CD4-positive, alpha-beta T cell treated with Interleukin-6 at 100 ng/mL for 8 hours (primary cell): ENCODE measurements at regions not wholly inside any gene's neighbourhood (a gene's known extent, or its start where the extent isn't known, plus 50 kb on each side); places are given as distances from the start of the nearest gene placed in this dataset.

Experiments
- DNase-seq: peaks from one replicate; pipeline ENCODE4 v3.0.0-alpha.2; 2020; ENCODE audit warnings: mixed read lengths, low spot score

DNA sequence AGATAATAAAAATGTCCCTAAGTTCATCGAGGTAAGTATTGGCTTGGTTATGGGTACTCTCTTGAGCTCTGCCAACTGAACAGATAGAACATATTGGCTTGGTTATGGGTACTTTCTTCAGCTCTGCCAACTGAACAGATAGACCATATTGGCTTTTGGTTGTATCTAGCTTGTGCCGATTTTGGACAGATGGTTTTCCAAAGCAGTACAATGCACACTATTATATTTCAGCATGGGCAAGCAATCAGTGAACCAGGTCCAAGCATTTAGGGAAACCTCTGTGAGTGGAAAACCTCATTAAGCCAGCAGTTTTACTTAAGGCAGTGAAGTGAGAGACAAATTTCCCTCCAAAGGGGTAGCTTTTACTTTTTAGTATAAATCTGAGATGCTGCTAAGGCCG, 1440.5 kb upstream of the SPRY2 start:
- no peak for DNase-seq

DNA sequence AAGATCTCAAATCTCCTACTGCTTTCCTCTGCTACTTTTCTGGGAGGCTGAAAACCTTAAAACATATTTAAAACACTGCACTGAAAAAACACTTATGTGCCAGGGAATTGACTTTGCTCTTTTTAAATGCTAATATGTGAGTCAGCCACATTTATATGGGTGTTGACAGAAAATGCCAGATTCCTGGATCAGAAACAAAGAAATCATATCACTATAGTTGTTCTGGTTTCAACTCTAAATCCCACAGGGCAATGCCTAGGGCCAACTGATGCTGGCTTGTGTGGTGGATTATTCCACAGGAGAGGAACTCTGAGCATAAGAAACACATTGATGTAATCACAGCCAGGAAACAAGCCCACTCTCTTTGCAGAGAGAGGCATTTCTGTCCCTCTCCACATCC, 1439.0 kb upstream of the SPRY2 start:
- no peak for DNase-seq

DNA sequence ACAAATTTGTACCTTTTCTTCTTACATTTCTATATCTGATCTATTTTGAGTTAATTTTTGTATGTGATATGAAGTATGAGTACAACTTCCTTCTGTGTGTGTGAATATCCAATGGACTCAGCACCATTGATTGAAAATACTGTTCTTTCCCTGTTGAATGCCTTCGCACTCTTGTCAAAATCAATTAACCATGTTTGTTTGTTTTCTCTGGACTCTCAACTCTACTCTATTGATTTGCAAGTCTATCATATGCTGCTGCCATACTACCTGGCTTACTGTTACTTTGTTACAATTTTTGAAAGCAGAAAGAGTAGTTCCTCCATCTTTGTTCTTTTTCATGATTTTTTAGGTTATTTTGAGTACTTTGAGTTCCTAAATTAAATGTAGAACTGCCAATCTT, 1437.4 kb upstream of the SPRY2 start:
- DNase-seq, result no peak

DNA sequence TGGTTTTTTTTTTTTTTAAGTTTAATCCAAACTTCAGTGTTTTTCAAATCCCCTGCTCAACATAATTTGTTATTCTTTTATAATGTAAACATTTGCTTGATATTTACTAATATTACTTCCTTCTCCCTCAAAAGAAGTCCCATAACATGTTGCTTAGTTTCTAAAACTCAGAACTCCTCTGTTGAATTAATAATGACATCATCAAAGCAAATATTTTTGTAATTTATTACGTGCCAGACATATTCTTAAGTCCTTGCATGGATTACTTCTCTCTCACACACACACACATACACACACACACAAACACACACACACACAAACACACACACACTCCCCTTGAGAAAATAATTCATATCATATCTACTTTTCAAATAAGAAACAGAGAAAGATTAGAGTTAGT, 1432.3 kb upstream of the SPRY2 start:
- DNase-seq, result no peak

DNA sequence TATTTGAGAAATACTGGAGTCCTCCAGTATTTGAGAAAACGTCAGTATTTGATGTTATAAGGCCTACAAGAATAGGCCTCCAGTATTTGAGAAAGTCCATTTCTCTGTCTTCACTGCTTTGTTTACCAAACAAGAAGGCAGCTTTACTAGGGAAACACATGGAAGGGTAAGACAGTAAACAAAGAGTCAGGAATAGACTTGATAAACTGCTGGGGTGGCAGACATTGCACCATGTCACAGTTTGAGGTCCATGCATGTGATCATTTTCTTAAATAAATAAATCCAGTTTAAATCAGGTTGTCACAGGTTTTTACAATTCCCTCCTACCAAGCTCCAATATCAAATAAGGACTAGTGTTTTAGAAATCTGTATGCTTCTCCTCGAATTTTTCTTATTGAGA, 1431.0 kb upstream of the SPRY2 start:
- no peak for DNase-seq

DNA sequence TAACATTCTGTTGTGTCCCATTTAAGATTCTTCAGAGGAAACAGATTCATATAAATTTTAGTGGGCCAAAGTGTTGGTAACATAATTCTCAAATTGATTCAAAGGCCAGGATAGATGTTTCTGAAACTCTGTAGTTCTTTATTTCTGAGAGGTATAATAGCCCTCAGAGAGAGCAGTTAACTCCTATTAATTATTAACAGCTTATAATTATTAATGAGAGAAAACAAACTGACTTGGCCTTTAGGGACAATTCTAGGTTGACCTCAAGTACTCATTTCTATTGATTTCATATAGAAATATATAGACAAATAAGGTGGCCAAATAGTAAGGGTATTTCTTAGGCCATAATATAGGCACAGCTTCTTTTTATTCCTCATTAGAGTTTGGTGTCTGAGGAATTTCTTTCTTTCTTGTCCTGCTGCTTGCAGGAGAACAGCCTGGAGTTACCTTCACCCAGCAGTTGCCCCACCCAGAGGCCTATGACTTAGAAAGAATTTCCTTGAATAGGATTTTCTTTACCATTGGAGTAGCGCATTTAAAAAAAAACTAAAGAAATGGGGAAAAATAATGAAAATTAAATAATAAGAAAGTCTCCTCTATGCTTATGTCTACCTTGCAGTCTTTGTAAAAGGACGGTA, 1430.1 kb upstream of the SPRY2 start:
- DNase-seq, result no peak

DNA sequence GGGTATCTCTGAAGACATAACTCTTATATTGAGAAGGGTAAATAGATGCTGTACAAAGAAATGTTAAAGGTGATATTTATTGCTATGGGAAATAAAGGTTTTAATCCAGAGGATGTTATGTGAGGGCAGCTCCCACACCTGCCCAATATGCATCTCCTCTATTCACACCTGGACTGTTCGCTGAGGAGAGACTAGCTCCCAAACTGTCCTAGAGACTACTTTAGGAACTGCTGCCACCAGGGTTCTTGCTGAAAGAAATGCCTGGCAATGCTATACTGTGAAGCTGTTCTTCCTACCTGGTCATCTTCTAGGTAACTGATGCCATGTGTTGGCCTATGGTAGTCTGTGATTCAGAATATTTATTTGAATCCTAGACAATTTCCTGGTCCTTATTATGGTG, 1421.5 kb upstream of the SPRY2 start:
- no peak for DNase-seq

DNA sequence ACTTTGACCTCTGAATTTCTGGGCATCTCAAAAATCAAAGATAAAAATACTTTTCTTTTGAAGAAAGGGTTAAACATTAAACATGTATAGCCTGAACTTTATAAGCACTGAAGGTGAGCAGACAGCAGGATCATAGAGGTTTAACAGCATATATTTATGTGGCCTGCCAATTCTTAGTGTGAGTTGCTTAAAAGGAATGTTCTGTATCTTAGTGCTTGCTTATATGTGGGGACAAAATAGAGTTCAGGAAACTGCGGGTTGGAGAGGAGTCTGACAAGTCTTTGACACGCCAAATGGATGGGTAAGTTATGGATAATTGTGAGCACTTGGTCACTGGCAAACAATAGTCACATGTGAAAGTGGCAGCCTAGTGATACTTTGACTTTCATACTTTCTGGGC, 1419.4 kb upstream of the SPRY2 start:
- no peak for DNase-seq

DNA sequence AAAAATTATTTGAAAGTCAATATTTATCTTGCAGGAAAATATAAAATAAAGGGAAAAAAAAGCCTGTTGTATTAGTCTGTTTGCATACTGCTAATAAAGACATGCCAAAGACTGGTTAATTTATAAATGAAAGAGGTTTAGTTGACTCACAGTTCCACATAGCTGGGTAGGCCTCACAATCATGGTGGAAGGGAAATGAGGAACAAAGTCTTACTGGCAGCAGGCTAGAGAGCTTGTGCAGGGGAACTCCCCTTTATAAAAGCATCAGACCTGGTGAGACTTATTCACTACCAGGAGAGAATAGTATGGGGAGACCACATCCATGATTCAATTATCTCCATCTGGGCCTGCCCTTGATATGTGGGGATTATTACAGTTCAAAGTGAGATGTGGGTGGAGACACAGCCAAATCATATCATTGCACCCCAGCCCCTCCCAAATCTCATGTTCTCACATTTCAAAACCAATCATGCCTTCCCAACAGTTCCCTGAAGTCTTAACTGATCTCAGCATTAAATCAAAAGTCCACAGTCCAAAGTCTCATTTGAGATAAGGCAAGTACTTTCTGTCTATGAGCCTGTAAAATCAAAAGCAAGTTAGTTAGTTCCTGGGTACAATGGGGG, 1416.5 kb upstream of the SPRY2 start:
- DNase-seq, result no peak

DNA sequence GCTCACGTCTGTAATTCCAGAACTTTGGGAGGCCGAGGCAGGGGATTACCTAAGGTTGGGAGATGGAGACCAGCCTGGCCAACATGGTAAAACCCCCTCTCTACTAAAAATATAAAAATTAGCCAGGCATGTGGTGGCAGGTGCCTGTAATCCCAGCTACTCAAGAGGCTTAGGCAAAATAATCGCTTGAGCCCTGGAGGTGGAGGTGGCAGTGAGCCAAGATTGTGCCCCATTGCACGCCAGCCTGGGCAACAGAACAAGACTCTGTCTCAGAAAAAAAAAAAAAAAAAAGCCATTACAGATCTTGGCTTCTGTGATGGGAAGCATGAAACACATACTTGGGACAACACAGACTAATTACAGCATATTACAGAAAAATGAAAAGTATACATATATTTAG, 1404.5 kb upstream of the SPRY2 start:
- DNase-seq, result no peak

DNA sequence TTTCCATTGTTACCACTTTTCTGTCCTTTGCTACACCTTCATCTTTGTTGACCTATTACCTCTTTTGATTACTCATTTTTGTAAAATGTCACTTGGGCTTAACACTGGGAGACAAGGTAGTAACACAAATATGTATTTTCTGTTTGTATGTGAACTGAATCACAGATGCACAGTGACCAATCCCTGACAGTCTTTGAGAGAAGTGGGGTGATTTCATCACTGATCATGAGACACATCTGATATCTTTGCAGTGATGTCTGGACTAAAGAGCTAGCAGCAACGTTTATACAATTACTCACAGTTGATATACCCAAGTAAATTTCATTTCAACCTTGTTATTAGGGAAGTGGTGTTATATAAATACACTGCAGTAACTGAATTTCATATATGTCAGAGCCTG, 1397.4 kb upstream of the SPRY2 start:
- no peak for DNase-seq

DNA sequence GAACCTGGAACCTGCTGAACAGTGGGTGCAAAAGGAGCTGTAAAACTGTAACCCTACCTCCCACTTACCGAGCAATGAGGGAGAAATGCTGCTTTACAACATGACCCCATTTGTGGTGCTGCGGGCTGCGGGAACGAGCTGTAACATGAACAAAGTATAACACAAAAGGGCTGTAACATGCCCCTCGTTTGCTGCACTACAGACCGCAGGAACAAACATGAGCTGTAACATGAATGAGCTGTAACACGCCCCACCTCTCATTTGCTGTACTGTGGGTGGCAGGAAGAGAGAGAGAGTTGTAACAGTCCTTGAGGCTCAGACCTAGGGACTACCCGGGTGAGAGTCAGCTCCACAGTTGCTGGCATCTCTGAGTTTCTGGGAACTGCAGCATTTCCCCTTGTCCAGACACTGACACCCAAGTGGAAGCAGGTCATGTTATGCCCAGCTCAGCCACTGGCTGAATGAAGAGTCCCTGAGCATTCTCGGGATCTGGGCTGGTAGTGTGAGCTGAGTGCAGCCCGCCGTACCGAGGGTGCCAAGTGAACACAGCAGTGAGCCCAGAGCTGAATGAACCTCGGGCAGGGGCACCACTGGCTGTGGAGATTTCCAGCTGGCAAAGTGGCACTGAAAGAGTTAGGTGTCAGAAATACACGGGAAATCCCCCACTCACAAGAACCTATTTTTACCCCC, 1385.3 kb upstream of the SPRY2 start:
- no peak for DNase-seq

DNA sequence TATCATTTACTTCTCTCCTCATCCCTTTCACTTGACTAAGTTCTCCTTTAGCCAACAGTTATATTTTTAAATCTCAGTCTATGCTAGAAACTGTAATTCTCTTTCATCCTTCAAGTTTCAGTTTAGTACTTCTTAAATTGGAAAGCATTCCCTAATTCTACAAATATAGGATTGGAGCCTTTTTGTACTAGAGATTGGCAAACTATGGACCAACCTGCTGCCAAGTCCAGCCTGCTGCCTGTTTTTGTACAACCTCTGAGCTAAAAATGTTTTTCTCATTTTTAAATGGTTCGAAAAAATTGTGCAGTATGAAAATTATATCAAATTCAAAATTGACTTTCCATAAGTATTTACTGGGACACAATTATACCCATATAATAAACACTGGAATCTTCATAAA, 1381.5 kb upstream of the SPRY2 start:
- DNase-seq, result no peak

DNA sequence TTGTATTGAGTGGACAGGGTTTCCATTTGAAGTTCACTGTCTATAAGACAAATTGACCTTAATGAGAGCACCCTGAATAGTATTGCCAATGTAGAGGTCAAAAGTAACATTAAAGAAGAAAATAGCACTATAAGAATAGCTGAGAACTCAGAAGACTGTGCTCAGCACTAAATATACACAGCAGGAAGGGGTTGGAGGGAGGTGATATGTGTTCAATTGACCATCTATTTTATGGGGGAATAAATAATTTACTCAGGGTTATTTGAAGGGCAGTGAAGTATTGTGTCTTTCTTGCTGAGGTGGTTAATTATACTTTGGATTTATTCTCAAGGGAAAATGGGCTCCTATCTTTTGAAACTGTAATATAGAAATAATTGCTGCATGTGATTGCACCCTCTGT, 1380.5 kb upstream of the SPRY2 start:
- no peak for DNase-seq

DNA sequence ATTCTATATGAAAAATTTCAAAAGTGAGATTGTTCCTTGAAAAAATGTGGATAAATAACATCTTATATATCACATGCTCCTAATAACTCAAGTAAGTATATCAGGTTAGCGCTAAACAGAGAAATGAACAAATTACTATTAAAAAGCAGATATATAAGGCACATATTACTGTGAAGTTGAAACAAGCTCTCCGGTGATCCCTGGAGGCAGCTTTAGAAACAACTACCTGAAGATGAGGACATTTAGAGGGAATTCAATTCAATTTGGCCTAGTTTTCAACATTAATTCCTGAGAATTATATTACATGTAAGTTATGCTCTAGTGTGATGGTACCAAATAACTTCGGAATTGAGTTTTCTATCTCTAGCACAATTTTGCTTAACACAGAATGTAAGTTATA, 1373.6 kb upstream of the SPRY2 start:
- DNase-seq, result no peak

DNA sequence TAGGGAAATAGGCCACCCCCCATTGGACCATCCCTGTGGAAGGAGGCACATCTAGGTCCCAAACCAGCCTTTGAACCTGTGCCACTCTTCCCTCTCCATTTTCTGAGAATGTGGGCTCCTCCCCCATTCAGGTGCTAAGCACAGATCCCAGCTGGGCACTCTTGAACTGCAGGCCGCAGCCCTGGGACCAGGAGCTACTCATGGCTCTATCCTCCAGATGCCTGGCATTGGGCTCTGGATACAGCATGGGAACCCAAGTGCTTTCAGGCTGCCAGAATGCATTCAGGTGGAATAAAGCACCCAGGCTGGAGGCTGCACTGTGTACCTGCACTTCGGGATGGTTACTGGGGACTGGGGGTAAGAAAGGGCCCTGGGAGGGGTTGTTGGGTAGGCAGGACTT, 1372.3 kb upstream of the SPRY2 start:
- no peak for DNase-seq

DNA sequence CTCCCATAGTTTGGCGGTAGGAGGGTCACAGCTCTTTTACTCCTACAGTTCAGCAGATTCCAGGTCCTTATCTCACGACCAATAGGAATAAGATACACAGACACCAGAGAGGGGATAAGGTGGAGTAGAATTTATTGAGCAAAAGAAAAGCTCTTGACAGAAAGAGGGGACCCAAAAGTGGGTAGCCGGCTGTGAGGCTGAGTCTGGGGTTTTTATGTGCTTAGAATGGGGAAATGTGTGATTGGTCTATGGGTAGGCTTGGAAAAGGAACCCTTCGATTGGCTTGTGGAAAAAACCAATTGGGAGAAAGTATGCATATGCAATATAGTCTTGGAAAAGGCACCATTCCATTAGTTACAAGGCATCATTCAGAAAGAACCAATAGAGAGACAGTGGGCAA, 1356.9 kb upstream of the SPRY2 start:
- no peak for DNase-seq

DNA sequence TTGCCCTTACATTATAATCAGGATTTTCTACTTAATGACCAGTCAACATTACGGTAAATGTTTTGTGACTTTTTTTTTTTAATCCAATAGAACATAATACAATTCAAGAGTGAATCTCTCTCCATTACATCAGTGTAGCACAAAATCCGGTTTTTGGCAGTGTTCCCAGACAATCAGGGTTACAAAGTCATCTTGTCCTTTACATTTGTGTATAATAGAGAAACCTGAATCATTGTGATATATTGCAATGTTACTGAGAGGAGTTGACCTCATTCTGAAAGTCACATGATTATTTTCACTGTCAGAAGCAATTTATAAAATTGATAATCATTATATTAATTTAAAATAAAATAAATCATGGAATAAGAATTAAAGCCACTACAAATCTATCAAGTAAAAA, 1346.0 kb upstream of the SPRY2 start:
- no peak for DNase-seq

DNA sequence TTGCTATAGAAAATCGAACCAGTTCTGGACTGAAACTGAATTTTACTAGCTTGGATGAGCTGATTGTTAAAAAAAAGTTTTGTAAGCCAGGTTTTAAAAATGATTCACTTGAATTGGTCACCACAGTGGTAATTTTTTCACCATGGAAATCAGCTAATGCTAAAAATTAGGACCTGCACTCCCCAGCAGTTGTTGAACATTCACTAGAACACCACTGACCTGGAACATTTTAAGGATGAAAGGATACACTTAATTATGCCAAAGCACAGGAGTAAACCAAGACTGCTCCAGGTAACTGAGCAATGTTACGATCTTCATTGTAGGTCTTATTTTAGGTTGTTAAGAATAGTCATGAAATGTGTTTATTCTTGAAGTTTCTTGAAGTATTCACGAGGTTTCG, 1342.6 kb upstream of the SPRY2 start:
- no peak for DNase-seq

DNA sequence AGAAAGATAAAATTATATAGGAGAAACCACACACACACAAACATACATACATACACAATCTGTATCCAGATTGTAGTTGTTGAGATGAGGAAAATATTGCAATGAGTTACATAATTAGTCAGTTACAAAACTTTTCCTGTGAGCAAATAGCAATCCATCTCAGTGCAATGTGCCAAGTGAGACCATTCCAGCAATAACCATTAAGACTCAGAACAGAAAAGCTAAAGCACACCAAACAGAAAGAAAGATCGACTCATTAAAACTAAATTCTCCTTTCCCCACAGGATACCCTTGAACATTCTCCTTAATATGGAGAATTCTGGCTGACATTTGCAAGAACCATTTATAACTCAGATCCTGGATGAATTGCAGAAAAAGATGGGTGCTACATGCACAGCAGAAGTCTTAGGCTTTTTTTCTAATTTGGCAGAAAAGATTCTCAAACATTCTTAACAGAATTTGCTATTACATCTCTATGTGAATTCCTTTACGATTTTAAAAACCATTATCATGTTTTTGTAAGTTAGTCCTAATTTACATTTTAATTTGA, 1341.2 kb upstream of the SPRY2 start:
- DNase-seq, result no peak

DNA sequence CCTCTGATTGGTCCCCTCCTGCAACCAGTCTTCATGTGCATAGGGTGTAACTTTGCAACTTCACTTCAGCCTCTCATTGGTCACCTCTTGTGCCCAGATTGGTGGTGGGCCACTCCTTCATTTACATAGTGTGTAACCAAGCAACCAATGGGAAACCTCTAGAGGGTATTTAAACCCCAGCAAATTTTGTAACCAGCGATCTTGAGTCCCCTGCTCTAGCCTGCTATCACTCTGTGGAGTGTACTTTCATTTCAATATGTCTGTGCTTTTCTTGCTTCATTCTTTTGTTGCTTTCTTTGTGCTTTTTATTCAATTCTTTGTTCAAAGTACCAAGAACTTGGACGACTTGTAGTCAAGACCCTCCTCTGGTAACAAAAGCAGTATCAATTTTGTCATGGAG, 1336.9 kb upstream of the SPRY2 start:
- DNase-seq, result no peak

DNA sequence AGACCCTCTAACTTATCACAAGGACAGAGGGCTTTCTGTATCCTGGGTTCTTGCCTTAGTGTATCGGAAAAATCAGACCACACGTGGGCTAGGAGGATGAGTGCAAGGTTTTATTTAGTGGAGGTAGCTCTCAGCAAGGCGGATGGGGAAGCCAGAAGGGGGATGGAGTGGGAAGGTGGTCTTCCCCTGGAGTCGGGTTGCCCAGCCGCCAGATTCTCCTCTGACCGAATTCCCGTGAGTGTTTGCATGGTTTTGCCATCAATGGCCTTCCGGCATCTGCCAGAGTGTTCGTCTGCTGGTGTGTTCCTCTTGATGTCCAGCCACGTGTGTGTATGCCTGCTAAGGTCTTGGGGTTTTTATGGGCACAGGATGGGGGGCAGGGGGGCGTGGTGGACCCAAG, 1335.1 kb upstream of the SPRY2 start:
- no peak for DNase-seq

DNA sequence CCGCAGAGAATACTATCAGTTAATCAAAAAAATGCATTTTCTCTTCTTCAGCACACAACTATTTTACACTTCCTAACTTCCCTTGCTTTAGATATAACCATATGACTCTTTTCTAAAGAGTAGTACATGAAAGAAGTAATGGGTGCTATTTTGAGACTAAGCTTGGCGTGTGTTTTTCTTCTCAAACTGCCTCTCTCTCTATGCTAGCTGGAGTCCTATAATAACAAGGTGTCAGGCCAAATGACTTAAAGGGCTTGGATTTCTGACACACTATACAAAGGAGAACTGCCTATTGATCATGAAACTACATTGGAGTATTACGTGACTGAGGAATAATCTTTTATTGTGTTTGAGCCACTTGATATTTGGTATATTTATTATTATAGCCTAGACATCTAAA, 1330.1 kb upstream of the SPRY2 start:
- no peak for DNase-seq

DNA sequence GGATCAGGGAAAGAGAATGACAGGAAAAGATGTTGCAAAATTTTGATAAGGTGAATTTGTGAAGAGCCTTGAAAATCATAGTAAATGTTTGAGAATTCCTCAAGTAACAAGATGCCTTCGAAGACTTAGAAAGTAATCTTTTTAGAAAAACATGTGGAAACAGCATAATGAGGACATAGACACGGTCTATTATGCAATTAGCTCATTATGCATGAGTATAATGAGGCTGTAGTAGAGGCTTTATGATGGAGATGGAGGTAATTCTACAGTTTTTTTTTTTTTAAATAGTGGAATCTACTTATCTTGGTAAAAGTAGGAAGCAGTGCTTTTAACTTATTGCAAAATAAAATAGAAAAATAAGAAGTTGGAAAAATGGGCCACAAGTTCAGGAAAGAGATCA, 1329.1 kb upstream of the SPRY2 start:
- no peak for DNase-seq
